ENCODE measurements at regions not wholly inside any gene's neighbourhood (a gene's known extent, or its start where the extent isn't known, plus 50 kb on each side); places are given as distances from the start of the nearest gene placed in this dataset.

- TF ChIP-seq CTCF (IDR thresholded peaks at IDR 0.05), result no peak
- TF ChIP-seq POLR2A (IDR thresholded peaks at IDR 0.05), result no peak
Observed at GRCh38 chr2:104702031-104702850, 151.7 kb upstream of the POU3F3 start.
